ENCODE measurements at regions not wholly inside any gene's neighbourhood (a gene's known extent, or its start where the extent isn't known, plus 50 kb on each side); places are given as distances from the start of the nearest gene placed in this dataset.

- TF ChIP-seq CTCF (IDR thresholded peaks at IDR 0.05), result no peak
- TF ChIP-seq POLR2A (IDR thresholded peaks at IDR 0.05), result no peak
These were observed 216.3 kb upstream of the FAM78B start for GRCh38 chr1:166383137-166383536.
